Thoracic aorta (tissue), 2 donors: ENCODE measurements at regions not wholly inside any gene's neighbourhood (a gene's known extent, or its start where the extent isn't known, plus 50 kb on each side); places are given as distances from the start of the nearest gene placed in this dataset.

Experiments
- ATAC-seq: fragments of 150-250 bp; one replicate; pipeline ENCODE4 v1.8.0; 2017; ENCODE audit warnings: low read depth; ENCODE audit not compliant: insufficient number of reproducible peaks, low FRiP score
- DNase-seq: peaks from one replicate; pipeline ENCODE4 v3.0.0-alpha.2; 2020; ENCODE audit warnings: low spot score
- H3K27ac ChIP-seq, 2 donors: fragments of 200-600 bp; sonication (generic); 1 replicate in 1 of 2; 2 replicates in 1 of 2; pipeline ENCODE4 v1.5.1; 2016; ENCODE audit warnings: mild to moderate bottlenecking in 2 of 2, moderate library complexity in 2 of 2
- H3K27me3 ChIP-seq: fragments of 200-600 bp; sonication (generic); replicated peaks from 2 replicates; pipeline ENCODE4 v1.6.0; 2016; ENCODE audit warnings: mild to moderate bottlenecking; ENCODE audit not compliant: insufficient read depth
- H3K36me3 ChIP-seq: fragments of 200-600 bp; sonication (generic); one replicate; pipeline ENCODE4 v1.5.1; 2016
- H3K4me1 ChIP-seq, 2 donors: fragments of 200-600 bp; sonication (generic); 1 replicate in 1 of 2; 2 replicates in 1 of 2; pipeline versions ENCODE4 v1.5.1 to v1.6.0; 2016; ENCODE audit warnings: low read depth in 2 of 2, mild to moderate bottlenecking in 1 of 2; ENCODE audit not compliant: control insufficient read depth in 1 of 2
- H3K4me3 ChIP-seq: fragments of 200-600 bp; sonication (generic); 2 replicates; pipeline ENCODE4 v1.5.1; 2016; ENCODE audit warnings: mild to moderate bottlenecking
- H3K9me3 ChIP-seq: fragments of 200-600 bp; sonication (generic); 2 replicates; pipeline ENCODE4 v1.5.1; 2016
- CTCF ChIP-seq: fragments of 200-600 bp; sonication (generic); IDR thresholded peaks from one replicate; pipeline ENCODE4 v1.5.1; 2019; ENCODE audit warnings: antibody characterized with exemption

GRCh38 chr13:30082391-30082790 lies 225.0 kb downstream of the KATNAL1 start:
- Histone ChIP-seq H3K27ac (no peak overlapping the region), H3K4me3 (no peak overlapping the region), H3K9me3 (no peaks in the 10 kb centered on the region), H3K4me1 (no peaks in the 10 kb centered on the region), H3K27me3 (no peaks in the 10 kb centered on the region), H3K36me3 (no peaks in the 10 kb centered on the region)
- TF ChIP-seq CTCF = no peak
- no peak for DNase-seq
- ATAC-seq = no peak

- Histone ChIP-seq H3K4me1 (no peaks in the 10 kb centered on the region), H3K27me3 (no peaks in the 10 kb centered on the region), H3K27ac (no peak overlapping the region), H3K9me3 (no peaks in the 10 kb centered on the region), H3K36me3 (no peaks in the 10 kb centered on the region), H3K4me3 (no peak overlapping the region)
- ATAC-seq (no peak), DNase-seq (no peak)
- no peak for TF ChIP-seq CTCF
Measured at GRCh38 chr13:30081331-30081730, 226.0 kb downstream of the KATNAL1 start.

- ATAC-seq (no peak), DNase-seq (no peak)
- H3K4me1 ChIP-seq = no peaks in the 10 kb centered on the region
- no peak for TF ChIP-seq CTCF
- no peaks in the 10 kb centered on the region for H3K36me3 ChIP-seq
- H3K27me3 ChIP-seq = no peaks in the 10 kb centered on the region
- no peaks in the 10 kb centered on the region for H3K9me3 ChIP-seq
- H3K27ac ChIP-seq = no peak overlapping the region
- H3K4me3 ChIP-seq = no peak overlapping the region
Measured at GRCh38 chr13:30079501-30079900, 227.8 kb downstream of the KATNAL1 start.

GRCh38 chr13:30078059-30078458 lies 227.6 kb upstream of the UBL3 start:
- no peak for ATAC-seq
- Histone ChIP-seq H3K36me3 (no peaks in the 10 kb centered on the region), H3K27me3 (no peaks in the 10 kb centered on the region), H3K4me3 (no peak overlapping the region), H3K27ac (no peak overlapping the region), H3K4me1 (no peaks in the 10 kb centered on the region), H3K9me3 (no peaks in the 10 kb centered on the region)
- DNase-seq = no peak
- no peak for TF ChIP-seq CTCF

- DNase-seq (no peak), ATAC-seq (no peak)
- Histone ChIP-seq H3K4me3 (no peak overlapping the region), H3K4me1 (no peaks in the 10 kb centered on the region), H3K27ac (no peak overlapping the region), H3K27me3 (no peaks in the 10 kb centered on the region), H3K36me3 (no peaks in the 10 kb centered on the region), H3K9me3 (no peaks in the 10 kb centered on the region)
- no peak for TF ChIP-seq CTCF
Measured at GRCh38 chr13:30077240-30077735, 226.9 kb upstream of the UBL3 start.
